SW 1271 (cell line): ENCODE measurements at regions not wholly inside any gene's neighbourhood (a gene's known extent, or its start where the extent isn't known, plus 50 kb on each side); places are given as distances from the start of the nearest gene placed in this dataset.

Source experiments
- DNase-seq, 2 experiments: peaks; one replicate each; lab custom pipeline; 2025; lab: John Stamatoyannopoulos, UW

GRCh38 chrX:20863649-20864048, 510.6 kb upstream of the CNKSR2 start:
- no peak for DNase-seq

- no peak for DNase-seq
These were observed 513.1 kb upstream of the CNKSR2 start for GRCh38 chrX:20861113-20861512.

GRCh38 chrX:20857746-20858145, 516.5 kb upstream of the CNKSR2 start:
- no peak for DNase-seq

GRCh38 chrX:20838477-20838876, 535.7 kb upstream of the CNKSR2 start:
- no peak for DNase-seq

- DNase-seq, result peak; percentile 1 to 54
These were observed 544.3 kb upstream of the CNKSR2 start for GRCh38 chrX:20829665-20830491.

- no peak for DNase-seq
These were observed 548.2 kb upstream of the CNKSR2 start for GRCh38 chrX:20825984-20826383.

- DNase-seq, result no peak
These were observed 537.3 kb upstream of the RPS6KA3 start for GRCh38 chrX:20803971-20804370.

- DNase-seq, result no peak
These were observed 535.3 kb upstream of the RPS6KA3 start for GRCh38 chrX:20802036-20802435.

GRCh38 chrX:20796450-20796849, 529.7 kb upstream of the RPS6KA3 start:
- DNase-seq, result no peak

- no peak for DNase-seq
These were observed 522.4 kb upstream of the RPS6KA3 start for GRCh38 chrX:20789103-20789502.

- no peak for DNase-seq
These were observed 500.6 kb upstream of the RPS6KA3 start for GRCh38 chrX:20767346-20767745.

GRCh38 chrX:20756585-20756984, 489.9 kb upstream of the RPS6KA3 start:
- DNase-seq, result no peak

GRCh38 chrX:20753076-20753475, 486.4 kb upstream of the RPS6KA3 start:
- DNase-seq, result no peak

GRCh38 chrX:20746690-20747089, 480.0 kb upstream of the RPS6KA3 start:
- DNase-seq, result no peak

GRCh38 chrX:20743046-20743445, 476.3 kb upstream of the RPS6KA3 start:
- DNase-seq, result no peak

- no peak for DNase-seq
These were observed 475.4 kb upstream of the RPS6KA3 start for GRCh38 chrX:20742106-20742505.

- DNase-seq, result no peak
These were observed 473.7 kb upstream of the RPS6KA3 start for GRCh38 chrX:20740443-20740842.

GRCh38 chrX:20739038-20739745, 472.5 kb upstream of the RPS6KA3 start:
- DNase-seq, result no peak

- DNase-seq, result no peak
These were observed 462.7 kb upstream of the RPS6KA3 start for GRCh38 chrX:20729416-20729815.

- DNase-seq, result no peak
These were observed 460.7 kb upstream of the RPS6KA3 start for GRCh38 chrX:20727447-20727846.

- no peak for DNase-seq
These were observed 454.4 kb upstream of the RPS6KA3 start for GRCh38 chrX:20720954-20721626.

GRCh38 chrX:20718592-20719380, 452.1 kb upstream of the RPS6KA3 start:
- DNase-seq, result no peak
